Mucosa of descending colon (tissue), 3 donors: ENCODE measurements at regions not wholly inside any gene's neighbourhood (a gene's known extent, or its start where the extent isn't known, plus 50 kb on each side); places are given as distances from the start of the nearest gene placed in this dataset.

ENCODE experiments used
- ATAC-seq: fragments of 200-7000 bp; cut with Tn5 transposase; one replicate; pipeline ENCODE4 v1.9.1; 2020; ENCODE audit warnings: mild to moderate bottlenecking, moderate library complexity
- DNase-seq, 3 donors: peaks; one replicate each; pipeline ENCODE4 v3.0.0-alpha.2; 2020
- H3K36me3 ChIP-seq: fragments of 200-600 bp; one replicate; pipeline ENCODE4 v1.8.0; 2021; ENCODE audit warnings: low read depth, mild to moderate bottlenecking
- H3K4me1 ChIP-seq: fragments of 200-600 bp; one replicate; pipeline ENCODE4 v1.8.0; 2021; ENCODE audit warnings: low read depth, mild to moderate bottlenecking
- H3K4me3 ChIP-seq: fragments of 200-600 bp; one replicate; pipeline ENCODE4 v1.8.0; 2021; ENCODE audit warnings: mild to moderate bottlenecking
- H3K9me3 ChIP-seq: fragments of 200-600 bp; one replicate; pipeline ENCODE4 v1.8.0; 2021; ENCODE audit warnings: mild to moderate bottlenecking
- intact Hi-C, 2 donors: fragments of 100-400 bp; cut with DNase I in 1 of 2; cut with micrococcal nuclease in 1 of 2; formaldehyde crosslinking; loops; one replicate each; pipeline versions ENCODE4 v1.11.0 to v1.11.1; 2022; cut with DNase I, micrococcal nuclease
- TF ChIP-seq, protein P1 (sequence below): fragments of 200-600 bp; IDR thresholded peaks from one replicate; pipeline ENCODE4 v1.8.0; 2022; ENCODE audit warnings: antibody characterized with exemption, mild to moderate bottlenecking
- donor health status: DM: no; HTN: no; CAD: no; lungs with moderate emphysema.
- donor health status: DM: no; HTN: no; CAD: no.
- donor health status: DM: no; HTN: yes; CAD: no.

DNA sequence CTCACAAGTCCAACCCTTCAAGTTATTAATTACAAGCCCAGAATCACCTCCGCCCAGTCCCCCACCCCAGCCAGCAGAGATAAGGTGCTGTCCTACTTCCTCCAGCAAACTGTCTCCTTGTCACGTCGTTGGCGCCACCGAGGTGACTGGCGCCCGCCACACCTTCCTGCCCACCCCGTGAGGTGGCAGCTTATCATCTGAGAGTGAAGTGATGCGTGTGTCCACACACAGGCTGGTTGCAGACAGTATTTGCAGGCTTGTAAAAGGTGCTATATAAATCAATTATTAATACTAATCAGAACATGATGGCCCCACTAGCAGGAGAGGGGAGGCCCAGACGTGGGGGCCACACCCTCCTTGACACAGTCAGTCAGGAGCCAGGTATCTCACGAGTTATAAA, 786.6 kb upstream of the TBX3 start:
- no peak for ATAC-seq
- Histone ChIP-seq H3K9me3 (no peaks in the 10 kb centered on the region), H3K4me1 (peaks cover 3% of the 10 kb centered on the region), H3K4me3 (no peak overlapping the region), H3K36me3 (no peaks in the 10 kb centered on the region)
- TF ChIP-seq, protein P1, sequence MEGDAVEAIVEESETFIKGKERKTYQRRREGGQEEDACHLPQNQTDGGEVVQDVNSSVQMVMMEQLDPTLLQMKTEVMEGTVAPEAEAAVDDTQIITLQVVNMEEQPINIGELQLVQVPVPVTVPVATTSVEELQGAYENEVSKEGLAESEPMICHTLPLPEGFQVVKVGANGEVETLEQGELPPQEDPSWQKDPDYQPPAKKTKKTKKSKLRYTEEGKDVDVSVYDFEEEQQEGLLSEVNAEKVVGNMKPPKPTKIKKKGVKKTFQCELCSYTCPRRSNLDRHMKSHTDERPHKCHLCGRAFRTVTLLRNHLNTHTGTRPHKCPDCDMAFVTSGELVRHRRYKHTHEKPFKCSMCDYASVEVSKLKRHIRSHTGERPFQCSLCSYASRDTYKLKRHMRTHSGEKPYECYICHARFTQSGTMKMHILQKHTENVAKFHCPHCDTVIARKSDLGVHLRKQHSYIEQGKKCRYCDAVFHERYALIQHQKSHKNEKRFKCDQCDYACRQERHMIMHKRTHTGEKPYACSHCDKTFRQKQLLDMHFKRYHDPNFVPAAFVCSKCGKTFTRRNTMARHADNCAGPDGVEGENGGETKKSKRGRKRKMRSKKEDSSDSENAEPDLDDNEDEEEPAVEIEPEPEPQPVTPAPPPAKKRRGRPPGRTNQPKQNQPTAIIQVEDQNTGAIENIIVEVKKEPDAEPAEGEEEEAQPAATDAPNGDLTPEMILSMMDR: no peak
- DNase-seq: no peak
- intact Hi-C loops: no loop called here

- H3K4me3 ChIP-seq: no peak overlapping the region
- DNase-seq (peak; percentile 57 to 72 (median 70)), ATAC-seq (peak; percentile 92)
- intact Hi-C loops: no loop called here
- no peaks in the 10 kb centered on the region for H3K9me3 ChIP-seq
- no peaks in the 10 kb centered on the region for H3K36me3 ChIP-seq
- no peaks in the 10 kb centered on the region for H3K4me1 ChIP-seq
- TF ChIP-seq, protein P1: no peak
These were observed 784.1 kb upstream of the TBX3 start for GRCh38 chr12:115468087-115468510.

GRCh38 chr12:115467531-115467930, 783.6 kb upstream of the TBX3 start:
- intact Hi-C loops: no loop called here
- TF ChIP-seq, protein P1: no peak
- H3K9me3 ChIP-seq: no peaks in the 10 kb centered on the region
- H3K36me3 ChIP-seq: no peaks in the 10 kb centered on the region
- H3K4me3 ChIP-seq: no peak overlapping the region
- H3K4me1 ChIP-seq: no peaks in the 10 kb centered on the region
- DNase-seq (no peak), ATAC-seq (no peak)

DNA sequence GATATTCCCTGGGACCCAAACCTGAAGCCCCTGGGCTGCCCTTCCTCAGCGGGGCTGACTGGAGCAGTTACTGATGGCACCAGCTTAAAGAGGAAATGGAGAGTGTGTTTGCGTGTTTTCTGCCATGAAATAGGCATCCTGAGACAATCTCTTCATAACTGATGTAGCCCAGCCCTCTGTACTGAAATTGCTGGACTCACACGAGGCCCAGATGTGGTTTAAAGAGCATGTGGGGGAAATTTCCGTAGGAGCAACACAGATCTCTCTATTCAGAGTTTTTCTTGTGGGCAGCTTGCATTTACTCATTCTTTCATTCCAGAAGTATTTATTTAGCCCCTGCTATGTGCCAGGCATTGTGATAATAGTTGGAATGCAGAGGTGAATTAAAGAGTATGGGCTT, 782.1 kb upstream of the TBX3 start:
- Histone ChIP-seq H3K36me3 (no peaks in the 10 kb centered on the region), H3K4me3 (no peak overlapping the region), H3K4me1 (no peaks in the 10 kb centered on the region), H3K9me3 (no peaks in the 10 kb centered on the region)
- no peak for ATAC-seq
- DNase-seq: no peak
- TF ChIP-seq, protein P1: no peak
- intact Hi-C loops: no loop called here

DNA sequence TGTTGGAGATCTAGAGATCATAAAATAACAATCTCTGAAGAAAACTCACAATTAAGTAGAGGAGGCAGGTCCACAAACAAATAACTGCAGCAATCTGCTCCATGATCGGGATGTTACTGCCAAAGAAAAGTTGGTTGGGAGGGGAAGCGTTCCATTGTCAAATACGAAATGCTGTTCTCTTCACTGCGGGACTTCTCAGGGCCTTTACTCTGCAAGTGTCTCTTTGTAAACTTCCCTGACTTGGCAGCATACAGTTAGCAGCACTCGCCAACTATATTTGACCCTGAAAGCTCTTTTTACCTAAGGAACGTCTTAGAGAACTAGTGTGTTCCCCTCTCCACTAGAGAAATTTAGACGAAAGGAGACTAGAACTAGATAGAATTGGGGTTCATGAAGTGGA, 780.7 kb upstream of the TBX3 start:
- no peak overlapping the region for H3K4me3 ChIP-seq
- ATAC-seq (peak; percentile 14), DNase-seq (no peak)
- intact Hi-C loops: no loop called here
- H3K9me3 ChIP-seq: no peaks in the 10 kb centered on the region
- no peaks in the 10 kb centered on the region for H3K36me3 ChIP-seq
- TF ChIP-seq, protein P1: no peak
- H3K4me1 ChIP-seq: no peaks in the 10 kb centered on the region

GRCh38 chr12:115464111-115464581, 780.2 kb upstream of the TBX3 start:
- DNase-seq (peak in 1 of 3 donors; percentile 34), ATAC-seq (peak; percentile 82)
- Histone ChIP-seq H3K9me3 (no peaks in the 10 kb centered on the region), H3K4me1 (no peaks in the 10 kb centered on the region), H3K4me3 (no peak overlapping the region), H3K36me3 (no peaks in the 10 kb centered on the region)
- TF ChIP-seq, protein P1: no peak
- intact Hi-C loops: no loop called here
